ENCODE measurements at regions not wholly inside any gene's neighbourhood (a gene's known extent, or its start where the extent isn't known, plus 50 kb on each side); places are given as distances from the start of the nearest gene placed in this dataset.

- Mint-ChIP-seq H3K4me1 (no peaks in the 10 kb centered on the region), H3K9me3 (no peaks in the 10 kb centered on the region), H3K27ac (no peak overlapping the region), H3K27me3 (no peaks in the 10 kb centered on the region), H3K4me3 (no peak overlapping the region), H3K36me3 (ENCODE audit: low read depth) (no peaks in the 10 kb centered on the region)
- DNase-seq = no peak
- intact Hi-C loops (cut with micrococcal nuclease) = no loop called here
Measured at GRCh38 chr20:6605055-6605935, 162.2 kb upstream of the BMP2 start.

- H3K9me3 Mint-ChIP-seq = no peaks in the 10 kb centered on the region
- no peak for DNase-seq
- no peak overlapping the region for H3K27ac Mint-ChIP-seq
- no peaks in the 10 kb centered on the region for H3K4me1 Mint-ChIP-seq
- H3K4me3 Mint-ChIP-seq = no peak overlapping the region
- H3K36me3 Mint-ChIP-seq (ENCODE audit: low read depth) = no peaks in the 10 kb centered on the region
- no peaks in the 10 kb centered on the region for H3K27me3 Mint-ChIP-seq
- intact Hi-C loops (cut with micrococcal nuclease) = no loop called here
Measured at GRCh38 chr20:6604179-6604578, 163.3 kb upstream of the BMP2 start.

- H3K27me3 Mint-ChIP-seq = no peaks in the 10 kb centered on the region
- intact Hi-C loops (cut with micrococcal nuclease) = no loop called here
- no peak overlapping the region for H3K27ac Mint-ChIP-seq
- no peaks in the 10 kb centered on the region for H3K9me3 Mint-ChIP-seq
- H3K4me1 Mint-ChIP-seq = no peaks in the 10 kb centered on the region
- H3K36me3 Mint-ChIP-seq (ENCODE audit: low read depth) = no peaks in the 10 kb centered on the region
- no peak for DNase-seq
- H3K4me3 Mint-ChIP-seq = no peak overlapping the region
Measured at GRCh38 chr20:6599876-6600735, 167.4 kb upstream of the BMP2 start.

- no peak for DNase-seq
- intact Hi-C loops (cut with micrococcal nuclease) = no loop called here
- Mint-ChIP-seq H3K27me3 (no peaks in the 10 kb centered on the region), H3K36me3 (ENCODE audit: low read depth) (no peaks in the 10 kb centered on the region), H3K4me1 (no peaks in the 10 kb centered on the region), H3K27ac (no peak overlapping the region), H3K4me3 (no peak overlapping the region), H3K9me3 (peaks cover 6% of the 10 kb centered on the region)
Measured at GRCh38 chr20:6595704-6596103, 171.8 kb upstream of the BMP2 start.

GRCh38 chr20:6590891-6591637 lies 176.4 kb upstream of the BMP2 start:
- DNase-seq = no peak
- Mint-ChIP-seq H3K4me3 (no peak overlapping the region), H3K27me3 (no peaks in the 10 kb centered on the region), H3K9me3 (peaks cover 6% of the 10 kb centered on the region), H3K4me1 (no peaks in the 10 kb centered on the region), H3K27ac (no peak overlapping the region), H3K36me3 (ENCODE audit: low read depth) (no peaks in the 10 kb centered on the region)
- intact Hi-C loops (cut with micrococcal nuclease) = no loop called here

- Mint-ChIP-seq H3K27ac (no peak overlapping the region), H3K4me1 (no peaks in the 10 kb centered on the region), H3K4me3 (no peak overlapping the region), H3K27me3 (no peaks in the 10 kb centered on the region), H3K9me3 (peaks cover 2% of the 10 kb centered on the region), H3K36me3 (ENCODE audit: low read depth) (no peaks in the 10 kb centered on the region)
- intact Hi-C loops (cut with micrococcal nuclease) = no loop called here
- no peak for DNase-seq
Measured at GRCh38 chr20:6588296-6588695, 179.2 kb upstream of the BMP2 start.

- H3K27me3 Mint-ChIP-seq = no peaks in the 10 kb centered on the region
- intact Hi-C loops (cut with micrococcal nuclease) = no loop called here
- no peaks in the 10 kb centered on the region for H3K4me1 Mint-ChIP-seq
- DNase-seq = no peak
- H3K27ac Mint-ChIP-seq = no peak overlapping the region
- H3K36me3 Mint-ChIP-seq (ENCODE audit: low read depth) = no peaks in the 10 kb centered on the region
- no peaks in the 10 kb centered on the region for H3K9me3 Mint-ChIP-seq
- no peak overlapping the region for H3K4me3 Mint-ChIP-seq
Measured at GRCh38 chr20:6583134-6583738, 184.2 kb upstream of the BMP2 start.

- Mint-ChIP-seq H3K4me3 (no peak overlapping the region), H3K4me1 (no peaks in the 10 kb centered on the region), H3K36me3 (ENCODE audit: low read depth) (no peaks in the 10 kb centered on the region), H3K9me3 (no peaks in the 10 kb centered on the region), H3K27me3 (no peaks in the 10 kb centered on the region), H3K27ac (no peak overlapping the region)
- no peak for DNase-seq
- intact Hi-C loops (cut with micrococcal nuclease) = no loop called here
Measured at GRCh38 chr20:6582449-6582848, 185.0 kb upstream of the BMP2 start.

- no peaks in the 10 kb centered on the region for H3K4me1 Mint-ChIP-seq
- no peak overlapping the region for H3K27ac Mint-ChIP-seq
- intact Hi-C loops (cut with micrococcal nuclease) = no loop called here
Measured at GRCh38 chr20:6580486-6580885, 187.0 kb upstream of the BMP2 start.

GRCh38 chr20:6579824-6580223 lies 187.7 kb upstream of the BMP2 start:
- no peak for DNase-seq
- Mint-ChIP-seq H3K4me1 (no peaks in the 10 kb centered on the region), H3K27me3 (no peaks in the 10 kb centered on the region), H3K27ac (no peak overlapping the region), H3K36me3 (ENCODE audit: low read depth) (no peaks in the 10 kb centered on the region), H3K9me3 (no peaks in the 10 kb centered on the region), H3K4me3 (no peak overlapping the region)
- intact Hi-C loops (cut with micrococcal nuclease) = no loop called here

More at GRCh38 chr20:6580486-6580885, 187.0 kb upstream of the BMP2 start:
- Mint-ChIP-seq H3K27me3 (no peaks in the 10 kb centered on the region), H3K36me3 (ENCODE audit: low read depth) (no peaks in the 10 kb centered on the region), H3K4me3 (no peak overlapping the region), H3K9me3 (no peaks in the 10 kb centered on the region)
- no peak for DNase-seq

GRCh38 chr20:6579417-6579816 lies 188.1 kb upstream of the BMP2 start:
- intact Hi-C loops (cut with micrococcal nuclease) = no loop called here
- no peaks in the 10 kb centered on the region for H3K36me3 Mint-ChIP-seq (ENCODE audit: low read depth)
- no peak overlapping the region for H3K27ac Mint-ChIP-seq
- no peak overlapping the region for H3K4me3 Mint-ChIP-seq
- no peaks in the 10 kb centered on the region for H3K4me1 Mint-ChIP-seq
- no peak for DNase-seq
- H3K9me3 Mint-ChIP-seq = no peaks in the 10 kb centered on the region
- no peaks in the 10 kb centered on the region for H3K27me3 Mint-ChIP-seq

GRCh38 chr20:6577451-6577850 lies 190.0 kb upstream of the BMP2 start:
- Mint-ChIP-seq H3K4me1 (no peaks in the 10 kb centered on the region), H3K4me3 (no peak overlapping the region), H3K27ac (no peak overlapping the region), H3K9me3 (no peaks in the 10 kb centered on the region), H3K36me3 (ENCODE audit: low read depth) (no peaks in the 10 kb centered on the region), H3K27me3 (no peaks in the 10 kb centered on the region)
- intact Hi-C loops (cut with micrococcal nuclease) = no loop called here
- DNase-seq = no peak

- Mint-ChIP-seq H3K4me3 (no peak overlapping the region), H3K27ac (no peak overlapping the region), H3K4me1 (no peaks in the 10 kb centered on the region), H3K36me3 (ENCODE audit: low read depth) (no peaks in the 10 kb centered on the region), H3K27me3 (no peaks in the 10 kb centered on the region), H3K9me3 (no peaks in the 10 kb centered on the region)
- DNase-seq = no peak
- intact Hi-C loops (cut with micrococcal nuclease) = no loop called here
Measured at GRCh38 chr20:6576726-6577125, 190.8 kb upstream of the BMP2 start.
